22Rv1 (cell line): ENCODE measurements at regions not wholly inside any gene's neighbourhood (a gene's known extent, or its start where the extent isn't known, plus 50 kb on each side); places are given as distances from the start of the nearest gene placed in this dataset.

Source experiments
- H3K27ac ChIP-seq: fragments of 450-650 bp; 2 replicates; pipeline ENCODE4 v1.5.1; 2017
- CTCF ChIP-seq: fragments of 450-650 bp; IDR thresholded peaks from 2 replicates; pipeline ENCODE4 v1.5.1; 2017; ENCODE audit warnings: mild to moderate bottlenecking
- ZFX ChIP-seq: fragments of 450-650 bp; IDR thresholded peaks from 2 replicates; pipeline ENCODE4 v1.6.1; 2017; ENCODE audit warnings: antibody characterized with exemption, borderline replicate concordance

DNA sequence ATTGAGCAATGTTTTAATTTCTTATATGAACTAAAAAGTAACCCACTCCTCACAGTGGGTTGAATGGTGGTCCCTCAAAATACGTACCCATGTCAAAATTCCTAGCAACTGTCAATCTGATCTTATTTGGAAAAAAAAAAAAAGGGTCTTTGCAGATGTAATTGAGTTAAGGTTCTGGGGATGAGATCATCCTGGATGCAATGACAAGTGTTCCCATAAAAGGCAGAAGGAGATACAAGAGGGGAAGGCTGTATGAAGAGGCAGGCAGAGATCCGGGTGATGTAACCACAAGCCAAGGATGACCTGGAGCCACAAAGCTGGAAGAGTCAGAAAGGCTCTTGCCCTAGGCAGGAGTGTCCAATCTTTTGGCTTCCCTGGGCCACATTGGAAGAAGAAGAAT, 516.3 kb upstream of the MKI67 start:
- no peak overlapping the region for H3K27ac ChIP-seq
- TF ChIP-seq CTCF = no peak
- no peak for TF ChIP-seq ZFX

- TF ChIP-seq ZFX (no peak), CTCF (no peak)
- no peak overlapping the region for H3K27ac ChIP-seq
Observed at GRCh38 chr10:128643658-128644057, 517.4 kb upstream of the MKI67 start.

DNA sequence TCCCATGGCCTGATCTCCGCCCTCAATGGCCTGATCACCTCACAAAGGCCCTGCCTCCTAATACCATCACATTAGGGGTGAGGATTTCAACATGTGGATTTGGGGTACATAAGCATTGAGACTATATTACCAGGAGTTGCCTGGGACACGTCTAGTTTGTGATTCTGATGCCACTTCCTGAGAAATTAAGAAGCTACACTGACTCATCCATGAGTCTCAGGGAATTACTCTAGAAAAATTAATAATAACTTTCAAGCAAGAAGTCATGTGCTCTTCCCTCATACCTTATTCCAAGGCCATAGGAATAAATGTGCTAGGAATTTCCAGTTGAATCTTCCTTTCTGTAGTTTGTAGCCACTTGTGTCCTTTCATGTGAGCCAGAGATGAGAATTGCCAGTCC, 519.3 kb upstream of the MKI67 start:
- TF ChIP-seq ZFX = no peak
- TF ChIP-seq CTCF = no peak
- no peak overlapping the region for H3K27ac ChIP-seq

GRCh38 chr10:128646956-128647355, 520.7 kb upstream of the MKI67 start:
- TF ChIP-seq CTCF (no peak), ZFX (no peak)
- no peak overlapping the region for H3K27ac ChIP-seq

- no peak for TF ChIP-seq ZFX
- TF ChIP-seq CTCF = no peak
- no peak overlapping the region for H3K27ac ChIP-seq
Observed at GRCh38 chr10:128657548-128657947, 531.3 kb upstream of the MKI67 start.

DNA sequence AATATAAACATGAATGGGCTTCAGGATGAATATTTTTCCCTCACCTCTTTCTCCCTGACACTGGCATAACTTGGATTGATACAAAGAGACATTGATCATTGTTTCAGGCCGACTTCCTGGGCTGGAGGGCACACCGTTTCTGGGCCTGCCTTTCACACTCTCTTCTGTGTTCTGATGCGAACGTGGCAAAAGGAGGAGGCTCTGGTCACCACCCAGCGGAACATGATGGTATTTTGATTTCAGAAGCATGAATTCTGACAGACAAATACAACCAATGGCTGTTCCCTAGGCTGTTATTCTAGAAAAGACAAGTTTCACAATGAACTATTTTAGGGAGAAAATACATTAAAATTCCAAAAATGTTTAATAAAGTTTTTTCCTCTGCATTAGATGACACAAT, 534.5 kb upstream of the MKI67 start:
- TF ChIP-seq CTCF (no peak), ZFX (no peak)
- no peak overlapping the region for H3K27ac ChIP-seq

GRCh38 chr10:128661404-128662197, 535.4 kb upstream of the MKI67 start:
- TF ChIP-seq CTCF (no peak), ZFX (no peak)
- H3K27ac ChIP-seq = no peak overlapping the region
